Fibroblast of lung (primary cell): ENCODE measurements at regions not wholly inside any gene's neighbourhood (a gene's known extent, or its start where the extent isn't known, plus 50 kb on each side); places are given as distances from the start of the nearest gene placed in this dataset.

Experiments used
- DNase-seq, 2 donors: peaks; one replicate each; pipeline versions ENCODE4 v3.0.0 to v3.0.0-alpha.2; 2010; ENCODE audit warnings: low read depth in 2 of 2
- H2AFZ ChIP-seq: 2 replicates; pipeline ENCODE4 v1.5.1; 2012; ENCODE audit warnings: low read length, control low read depth, inconsistent platforms
- H3K27ac ChIP-seq: 2 replicates; pipeline ENCODE4 v1.5.1; 2011; ENCODE audit warnings: low read length, control low read depth; ENCODE audit not compliant: insufficient read depth
- H3K27me3 ChIP-seq: 2 replicates; pipeline ENCODE4 v1.5.1; 2011; ENCODE audit warnings: mild to moderate bottlenecking, low read length; ENCODE audit not compliant: control insufficient read depth, insufficient read depth
- H3K36me3 ChIP-seq: 2 replicates; pipeline ENCODE4 v1.5.1; 2011; ENCODE audit warnings: low read length; ENCODE audit not compliant: control insufficient read depth, insufficient read depth
- H3K4me1 ChIP-seq: 2 replicates; pipeline ENCODE4 v1.5.1; 2011; ENCODE audit warnings: low read length; ENCODE audit not compliant: control insufficient read depth, insufficient read depth; ENCODE audit errors: extremely low read depth
- H3K4me2 ChIP-seq: 2 replicates; pipeline ENCODE4 v1.5.1; 2011; ENCODE audit warnings: low read length, control low read depth; ENCODE audit not compliant: insufficient read depth; ENCODE audit errors: extremely low read depth
- H3K4me3 ChIP-seq, 4 experiments: fragments of 200-600 bp in 1 of 4; sonication (generic) in 1 of 4; replicated peaks in 1 of 4; 2 replicates each; pipeline ENCODE4 v1.5.1; 2011 to 2016; ENCODE audit warnings: low read length in 4 of 4, low read depth in 3 of 4, mild to moderate bottlenecking in 3 of 4, control low read depth in 2 of 4, inconsistent platforms in 1 of 4, mixed read lengths in 1 of 4; ENCODE audit not compliant: insufficient read depth in 1 of 4; ENCODE audit errors: control extremely low read depth in 1 of 4
- H3K79me2 ChIP-seq: 2 replicates; pipeline ENCODE4 v1.5.1; 2012; ENCODE audit warnings: mild to moderate bottlenecking, low read length, inconsistent platforms; ENCODE audit not compliant: control insufficient read depth, insufficient read depth
- H3K9ac ChIP-seq: 2 replicates; pipeline ENCODE4 v1.5.1; 2011; ENCODE audit warnings: mild to moderate bottlenecking, low read length, control low read depth; ENCODE audit not compliant: insufficient read depth
- H3K9me3 ChIP-seq: 2 replicates; pipeline ENCODE4 v1.5.1; 2012; ENCODE audit warnings: low read depth, low read length; ENCODE audit not compliant: control insufficient read depth, insufficient read depth
- H4K20me1 ChIP-seq: 2 replicates; pipeline ENCODE4 v1.5.1; 2011; ENCODE audit warnings: low read length; ENCODE audit not compliant: control insufficient read depth, insufficient read depth; ENCODE audit errors: extremely low read depth
- CTCF ChIP-seq, 2 donors: IDR thresholded peaks in 1 of 2; conservative IDR thresholded peaks in 1 of 2; 1 replicate in 1 of 2; 2 replicates in 1 of 2; pipeline ENCODE4 v1.5.1; 2011 to 2012; ENCODE audit warnings: low read length in 2 of 2, control low read depth in 1 of 2, inconsistent platforms in 1 of 2, low read depth in 1 of 2, mild to moderate bottlenecking in 1 of 2
- EZH2 ChIP-seq: IDR thresholded peaks from 2 replicates; pipeline ENCODE4 v1.5.1; 2012; ENCODE audit warnings: low read length, control low read depth, mild to moderate bottlenecking; ENCODE audit errors: missing control alignments

- Histone ChIP-seq H3K36me3 (no peaks in the 10 kb centered on the region), H3K4me3 (no peak overlapping the region), H3K4me1 (peaks cover 10% of the 10 kb centered on the region), H4K20me1 (no peaks in the 10 kb centered on the region), H3K79me2 (no peaks in the 10 kb centered on the region), H3K27ac (no peak overlapping the region), H3K4me2 (no peak overlapping the region), H3K9ac (no peak overlapping the region), H2AFZ (no peak overlapping the region), H3K27me3 (no peaks in the 10 kb centered on the region), H3K9me3 (no peaks in the 10 kb centered on the region)
- TF ChIP-seq EZH2 = no peak
- TF ChIP-seq CTCF (conservative IDR thresholded peaks at IDR 0.05 in 1 of 2, IDR thresholded peaks at IDR 0.05 in 1 of 2; ENCODE audit: low read depth in 1 of 2, low read length in 2 of 2) = no peak
- no peak for DNase-seq
Measured at GRCh38 chr4:89489338-89489771, 181.8 kb upstream of the GPRIN3 start.

GRCh38 chr4:89488736-89489135 is 181.1 kb upstream of the GPRIN3 start:
- peaks cover 10% of the 10 kb centered on the region for H3K4me1 ChIP-seq
- H3K27me3 ChIP-seq = no peaks in the 10 kb centered on the region
- H3K9ac ChIP-seq = no peak overlapping the region
- H3K4me3 ChIP-seq = no peak overlapping the region
- H3K27ac ChIP-seq = no peak overlapping the region
- TF ChIP-seq EZH2 (no peak), CTCF (conservative IDR thresholded peaks at IDR 0.05 in 1 of 2, IDR thresholded peaks at IDR 0.05 in 1 of 2; ENCODE audit: low read depth in 1 of 2, low read length in 2 of 2) (no peak)
- H3K9me3 ChIP-seq = no peaks in the 10 kb centered on the region
- no peak for DNase-seq
- H2AFZ ChIP-seq = no peak overlapping the region
- H3K79me2 ChIP-seq = no peaks in the 10 kb centered on the region
- no peak overlapping the region for H3K4me2 ChIP-seq
- H4K20me1 ChIP-seq = no peaks in the 10 kb centered on the region
- H3K36me3 ChIP-seq = no peaks in the 10 kb centered on the region

GRCh38 chr4:89486673-89487072 is 179.1 kb upstream of the GPRIN3 start:
- TF ChIP-seq CTCF (conservative IDR thresholded peaks at IDR 0.05 in 1 of 2, IDR thresholded peaks at IDR 0.05 in 1 of 2; ENCODE audit: low read depth in 1 of 2, low read length in 2 of 2) (no peak), EZH2 (no peak)
- Histone ChIP-seq H3K79me2 (no peaks in the 10 kb centered on the region), H3K4me2 (no peak overlapping the region), H3K4me1 (peaks cover 3% of the 10 kb centered on the region), H3K9me3 (no peaks in the 10 kb centered on the region), H2AFZ (no peak overlapping the region), H3K4me3 (no peak overlapping the region), H3K9ac (no peak overlapping the region), H4K20me1 (no peaks in the 10 kb centered on the region), H3K27ac (no peak overlapping the region), H3K36me3 (no peaks in the 10 kb centered on the region), H3K27me3 (no peaks in the 10 kb centered on the region)
- no peak for DNase-seq
